Tibial artery (tissue), 4 donors: ENCODE measurements at regions not wholly inside any gene's neighbourhood (a gene's known extent, or its start where the extent isn't known, plus 50 kb on each side); places are given as distances from the start of the nearest gene placed in this dataset.

Experiments used
- DNase-seq, 2 donors: peaks; one replicate each; pipeline ENCODE4 v3.0.0-alpha.2; 2019
- H3K27ac ChIP-seq, 2 donors: fragments of 200-600 bp; sonication (generic) in 1 of 2; 1 replicate in 1 of 2; 2 replicates in 1 of 2; pipeline ENCODE4 v1.5.1; 2018 to 2019; ENCODE audit warnings: mild to moderate bottlenecking in 1 of 2
- H3K27me3 ChIP-seq, 2 donors: fragments of 200-600 bp; sonication (generic) in 1 of 2; one replicate each; pipeline versions ENCODE4 v1.5.1 to v1.6.0; 2016 to 2019
- H3K36me3 ChIP-seq, 3 donors: fragments of 200-600 bp; sonication (generic) in 2 of 3; one replicate each; pipeline ENCODE4 v1.5.1; 2016 to 2019; ENCODE audit warnings: mild to moderate bottlenecking in 2 of 3
- H3K4me1 ChIP-seq, 4 donors: fragments of 200-600 bp; sonication (generic) in 2 of 4; 1 replicate in 3 of 4; 2 replicates in 1 of 4; pipeline ENCODE4 v1.5.1; 2016 to 2019
- H3K4me3 ChIP-seq, 2 donors: fragments of 200-600 bp; sonication (generic) in 1 of 2; 1 replicate in 1 of 2; 2 replicates in 1 of 2; pipeline ENCODE4 v1.5.1; 2018 to 2019; ENCODE audit warnings: mild to moderate bottlenecking in 2 of 2
- H3K9me3 ChIP-seq, 3 donors: fragments of 200-600 bp; sonication (generic) in 1 of 3; one replicate each; pipeline ENCODE4 v1.5.1; 2016 to 2019
- CTCF ChIP-seq, 2 experiments: fragments of 200-600 bp in 1 of 2; fragments of 450-650 bp in 1 of 2; IDR thresholded peaks; one replicate each; pipeline ENCODE4 v1.5.1; 2017 to 2019; ENCODE audit warnings: antibody characterized with exemption in 2 of 2, mild to moderate bottlenecking in 1 of 2, moderate library complexity in 1 of 2
- intact Hi-C: fragments of 100-400 bp; cut with DNase I; formaldehyde crosslinking; loops from one replicate; pipeline ENCODE4 v1.15.0; 2023; ENCODE audit warnings: low total_unique reads

- no peak for DNase-seq
- no peaks in the 10 kb centered on the region for H3K9me3 ChIP-seq
- intact Hi-C loops = no loop called here
- no peak overlapping the region for H3K27ac ChIP-seq
- no peak overlapping the region for H3K4me3 ChIP-seq
- no peaks in the 10 kb centered on the region for H3K27me3 ChIP-seq
- no peaks in the 10 kb centered on the region for H3K4me1 ChIP-seq
- no peaks in the 10 kb centered on the region for H3K36me3 ChIP-seq
- no peak for TF ChIP-seq CTCF (IDR thresholded peaks at IDR 0.05)
Observed at GRCh38 chr5:3886524-3887451, 291.2 kb downstream of the IRX1 start.

GRCh38 chr5:3888310-3888709, 292.7 kb downstream of the IRX1 start:
- TF ChIP-seq CTCF (IDR thresholded peaks at IDR 0.05) = no peak
- H3K27me3 ChIP-seq = no peaks in the 10 kb centered on the region
- intact Hi-C loops = no loop called here
- H3K4me3 ChIP-seq = no peak overlapping the region
- H3K4me1 ChIP-seq = no peaks in the 10 kb centered on the region
- H3K36me3 ChIP-seq = no peaks in the 10 kb centered on the region
- H3K9me3 ChIP-seq = no peaks in the 10 kb centered on the region
- H3K27ac ChIP-seq = no peak overlapping the region
- no peak for DNase-seq

- no peak for DNase-seq
- Histone ChIP-seq H3K27me3 (no peaks in the 10 kb centered on the region), H3K4me3 (no peak overlapping the region), H3K27ac (no peak overlapping the region), H3K36me3 (no peaks in the 10 kb centered on the region), H3K9me3 (no peaks in the 10 kb centered on the region), H3K4me1 (no peaks in the 10 kb centered on the region)
- TF ChIP-seq CTCF (IDR thresholded peaks at IDR 0.05) = no peak
- intact Hi-C loops = no loop called here
Observed at GRCh38 chr5:3889412-3890142, 293.9 kb downstream of the IRX1 start.

- intact Hi-C loops = no loop called here
- H3K27me3 ChIP-seq = no peaks in the 10 kb centered on the region
- H3K36me3 ChIP-seq = no peaks in the 10 kb centered on the region
- no peak for DNase-seq
- H3K4me3 ChIP-seq = no peak overlapping the region
- no peaks in the 10 kb centered on the region for H3K4me1 ChIP-seq
- H3K27ac ChIP-seq = no peak overlapping the region
- no peak for TF ChIP-seq CTCF (IDR thresholded peaks at IDR 0.05)
- no peaks in the 10 kb centered on the region for H3K9me3 ChIP-seq
Observed at GRCh38 chr5:3891113-3891512, 295.5 kb downstream of the IRX1 start.

GRCh38 chr5:3893527-3893926, 297.9 kb downstream of the IRX1 start:
- Histone ChIP-seq H3K4me1 (no peaks in the 10 kb centered on the region), H3K27me3 (no peaks in the 10 kb centered on the region), H3K27ac (no peak overlapping the region), H3K36me3 (no peaks in the 10 kb centered on the region), H3K9me3 (no peaks in the 10 kb centered on the region), H3K4me3 (no peak overlapping the region)
- intact Hi-C loops = no loop called here
- no peak for TF ChIP-seq CTCF (IDR thresholded peaks at IDR 0.05)
- DNase-seq = no peak
